NT2/D1 (cell line): ENCODE measurements at regions not wholly inside any gene's neighbourhood (a gene's known extent, or its start where the extent isn't known, plus 50 kb on each side); places are given as distances from the start of the nearest gene placed in this dataset.
"Not testable (repeated sequence)": the region's sequence is repeated elsewhere in the genome, so short reads cannot be mapped to it uniquely, and the experiment has no call there.

Source experiments
- SUZ12 ChIP-seq: IDR thresholded peaks from 2 replicates; pipeline ENCODE4 v1.6.1; 2011; ENCODE audit not compliant: insufficient read length, insufficient read depth; ENCODE audit errors: extremely low read depth
- YY1 ChIP-seq: IDR thresholded peaks from 2 replicates; pipeline ENCODE4 v1.6.1; 2011; ENCODE audit not compliant: insufficient read length, insufficient read depth
- ZNF274 ChIP-seq: IDR thresholded peaks from 2 replicates; pipeline ENCODE4 v1.6.1; 2011; ENCODE audit warnings: mild to moderate bottlenecking, low read depth, low read length

- not testable (repeated sequence) for TF ChIP-seq ZNF274, YY1, SUZ12
Observed at GRCh38 chr2:87574193-87575119, 173.4 kb upstream of the PLGLB2 start.
